NCI-H1105 treated with DMSO at 0.1 percent for 48 hours (cell line): ENCODE measurements at regions not wholly inside any gene's neighbourhood (a gene's known extent, or its start where the extent isn't known, plus 50 kb on each side); places are given as distances from the start of the nearest gene placed in this dataset.
A peak's percentile ranks its signal among the peaks of the same experiment; 100 is the strongest.
"Not testable (repeated sequence)": the region's sequence is repeated elsewhere in the genome, so short reads cannot be mapped to it uniquely, and the experiment has no call there.

Source experiments
- DNase-seq: peaks from one replicate; lab custom pipeline; 2025; lab: John Stamatoyannopoulos, UW

DNA sequence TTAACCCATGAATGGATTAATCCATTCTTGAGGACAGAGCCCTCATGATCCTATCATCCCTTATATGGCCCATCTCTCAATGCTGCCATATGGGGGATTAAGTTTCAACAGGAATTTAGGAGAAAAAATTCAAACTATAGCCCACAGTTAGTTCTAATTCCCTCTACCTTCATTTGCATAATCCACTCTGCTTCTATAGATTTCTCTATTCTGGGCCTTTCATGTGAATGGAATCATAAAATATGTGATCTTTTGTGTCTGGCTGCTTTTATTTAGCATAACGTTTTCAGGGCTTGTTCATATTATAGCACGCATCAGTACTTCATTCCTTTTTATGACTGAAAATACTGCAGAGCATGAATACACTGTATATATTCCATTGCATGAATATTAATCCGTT lies 55.4 kb downstream of the CTSL start:
- no peak for DNase-seq

DNA sequence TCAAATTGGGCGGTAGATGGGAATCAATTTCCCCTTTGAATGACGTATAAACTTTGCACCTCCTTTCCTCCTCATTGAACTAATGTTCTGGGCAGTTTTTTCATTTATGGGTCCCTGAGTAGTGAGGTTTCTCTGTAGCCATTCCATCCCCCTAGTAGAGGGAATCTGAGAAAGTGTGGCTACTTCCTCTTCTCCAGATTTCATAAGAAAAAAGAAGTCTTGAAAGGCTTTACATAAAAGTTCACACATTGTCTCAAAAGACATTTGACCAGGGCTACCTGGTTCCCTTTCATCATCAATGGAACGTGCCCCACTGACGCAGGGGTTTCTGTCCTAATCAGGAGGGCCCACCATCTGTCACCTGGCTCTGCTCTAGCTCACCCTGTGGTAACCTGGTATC lies 57.3 kb downstream of the CTSL start:
- no peak for DNase-seq

DNA sequence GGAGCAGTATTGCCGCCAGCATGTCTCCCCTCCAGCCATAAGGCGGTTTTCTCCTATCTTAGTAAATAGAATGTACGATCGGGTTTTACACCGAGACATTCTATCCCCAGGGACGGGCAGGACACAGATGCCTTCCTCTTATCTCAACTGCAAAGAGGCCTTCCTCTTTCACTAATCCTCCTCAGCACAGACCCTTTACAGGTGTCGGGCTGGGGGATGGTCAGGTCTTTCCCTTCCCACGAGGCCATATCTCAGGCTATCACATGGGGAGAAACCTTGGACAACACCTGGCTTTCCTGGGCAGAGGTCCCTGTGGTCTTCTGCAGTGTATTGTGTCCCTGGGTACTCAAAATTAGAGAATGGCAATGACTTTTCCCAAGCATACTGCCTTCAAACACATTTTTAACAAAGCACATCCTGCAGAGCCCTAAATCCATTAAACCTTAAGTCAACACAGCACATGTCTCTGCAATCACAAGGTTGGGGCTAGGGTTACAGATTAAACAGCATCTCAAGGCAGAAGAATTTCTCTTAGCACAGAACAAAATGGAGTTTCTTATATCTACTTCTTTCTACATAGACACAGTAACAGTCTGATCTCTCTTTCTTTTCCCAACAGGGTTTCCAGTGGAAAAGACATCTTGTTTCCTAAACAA lies 59.5 kb downstream of the CTSL start:
- not testable (repeated sequence) for DNase-seq

DNA sequence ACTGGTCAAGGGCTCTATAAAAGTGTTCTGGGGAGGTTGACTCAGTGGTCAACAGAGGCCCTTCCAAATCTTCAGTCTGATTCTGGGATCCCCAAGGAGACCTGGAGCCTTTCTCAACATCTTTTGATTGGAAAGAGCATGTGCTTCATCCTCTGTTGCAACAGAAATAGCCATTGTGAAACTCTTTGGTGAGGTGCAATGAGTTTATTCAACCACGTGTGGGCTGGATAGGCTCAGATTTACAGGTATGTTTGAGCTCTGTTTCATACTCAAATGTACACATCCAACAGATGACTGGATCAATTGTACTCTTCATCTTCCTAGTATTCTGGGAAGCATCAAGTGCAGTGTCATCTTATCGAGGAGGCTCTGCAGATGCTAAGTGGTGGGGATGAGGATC lies 60.5 kb downstream of the CTSL start:
- no peak for DNase-seq

DNA sequence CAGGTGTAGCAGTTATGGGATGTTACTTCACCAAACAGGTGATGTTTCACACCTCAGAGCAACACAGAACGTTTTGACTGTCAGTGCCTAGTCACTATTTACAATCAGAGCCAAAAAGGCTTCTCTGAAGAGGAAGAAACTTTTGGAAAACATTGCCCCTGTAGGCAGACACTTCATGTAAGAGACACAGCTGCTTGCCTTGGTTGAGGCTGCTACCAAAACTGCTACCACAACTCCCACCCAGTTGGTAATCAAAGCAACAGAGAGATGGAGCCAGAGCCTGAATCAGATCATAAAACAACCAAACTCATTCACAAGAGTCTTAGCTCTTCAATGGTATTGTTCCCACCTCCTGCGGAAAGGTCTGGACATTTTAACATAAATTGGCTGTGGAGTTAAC lies 61.0 kb downstream of the CTSL start:
- DNase-seq: no peak

DNA sequence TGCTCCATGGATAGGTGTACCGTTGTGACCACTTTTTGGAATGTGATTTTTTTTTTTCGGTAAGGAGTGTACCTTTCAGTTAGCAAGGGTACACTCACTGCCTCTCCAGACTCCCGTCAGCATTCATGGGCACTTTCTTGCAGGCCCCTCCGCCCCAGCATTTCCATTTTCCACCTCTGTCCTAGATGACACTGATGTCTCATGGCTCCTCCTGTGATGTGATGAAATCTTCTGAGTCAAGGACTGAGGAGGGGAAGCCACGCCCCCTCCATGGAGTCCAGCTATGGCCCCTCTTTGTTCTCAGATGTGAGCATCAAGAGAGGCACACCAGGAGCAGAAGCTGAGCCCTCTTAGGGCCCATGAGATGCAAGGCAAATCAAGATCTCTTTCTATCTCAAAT lies 61.8 kb downstream of the CTSL start:
- no peak for DNase-seq

DNA sequence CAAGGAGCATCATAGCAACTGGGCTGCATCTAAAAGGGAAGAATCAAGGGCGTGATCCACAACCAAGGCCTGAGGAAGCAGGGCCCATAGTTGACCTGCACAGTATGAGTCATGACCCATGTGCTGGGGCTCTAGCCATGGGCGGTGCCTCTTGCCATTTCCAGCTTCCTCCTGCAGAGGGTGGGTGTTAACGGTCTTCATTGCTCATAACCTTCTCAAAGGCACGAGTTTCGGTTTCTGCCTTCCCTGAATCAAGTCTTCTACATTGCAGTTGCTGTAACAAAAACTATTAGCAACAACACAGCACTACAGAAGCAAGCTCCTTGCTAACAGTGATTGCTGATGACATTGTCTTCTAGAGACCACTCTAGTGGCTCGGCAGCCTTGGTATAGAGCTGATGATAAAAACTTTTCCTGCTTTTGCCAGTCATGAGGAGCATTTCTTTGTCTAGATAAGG lies 66.9 kb downstream of the CTSL start:
- DNase-seq: no peak

DNA sequence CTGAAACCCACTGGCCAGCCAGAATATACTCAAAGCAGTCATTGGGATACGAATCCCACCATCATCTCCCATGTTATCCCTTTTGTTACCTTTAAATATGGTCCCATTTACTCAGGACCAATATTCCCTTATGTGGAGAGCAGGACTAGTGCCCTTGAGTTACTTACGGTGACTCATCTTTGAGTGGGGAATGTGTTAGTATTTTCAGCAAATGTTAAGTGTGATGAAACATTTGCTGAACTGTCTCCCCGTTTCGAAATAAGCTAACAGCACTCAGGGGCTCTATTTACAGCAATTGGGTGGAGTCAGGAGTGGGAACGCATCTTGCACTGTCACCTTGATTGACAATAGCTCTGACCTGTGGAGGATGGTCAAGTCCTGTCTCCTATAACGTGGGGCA lies 67.4 kb downstream of the CTSL start:
- DNase-seq: no peak

DNA sequence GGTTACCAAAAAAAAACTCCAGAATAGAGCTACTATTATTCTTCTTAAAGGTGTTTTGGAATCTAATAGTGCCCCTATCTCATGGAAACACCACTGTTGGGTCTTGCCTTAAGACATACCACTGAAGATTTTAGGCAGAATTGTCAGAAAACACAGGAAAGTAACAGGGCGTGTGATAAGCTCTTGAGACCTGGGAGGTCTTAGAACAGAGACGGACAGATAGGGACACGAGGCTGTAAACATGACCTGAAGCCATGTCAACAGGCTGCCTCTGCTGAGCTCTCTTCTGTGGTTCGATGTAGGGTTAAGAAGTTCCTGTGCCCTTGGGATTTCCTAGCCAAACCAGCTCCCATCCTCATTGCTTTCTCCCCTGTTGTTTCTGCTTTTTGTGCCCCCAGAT lies 69.3 kb downstream of the CTSL start:
- no peak for DNase-seq

DNA sequence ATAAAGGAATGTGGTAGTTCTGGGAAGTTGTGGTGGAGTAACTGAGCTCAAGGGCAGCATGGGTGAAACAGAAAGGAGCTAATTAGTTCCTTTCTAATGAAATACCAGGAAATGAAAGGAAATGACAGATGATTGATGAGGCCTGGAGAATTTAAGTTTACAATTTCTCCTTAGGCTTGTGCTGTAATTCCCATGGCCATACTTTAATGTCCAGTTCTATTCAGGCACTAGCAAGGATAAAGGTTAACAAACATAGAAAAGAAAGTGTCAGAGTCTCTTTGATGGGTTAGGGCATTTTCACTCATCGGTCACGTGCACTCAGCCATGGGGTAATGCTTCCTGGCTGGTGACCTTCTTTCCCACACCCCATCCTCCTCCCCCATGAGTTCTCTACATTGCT lies 70.3 kb downstream of the CTSL start:
- DNase-seq: no peak

DNA sequence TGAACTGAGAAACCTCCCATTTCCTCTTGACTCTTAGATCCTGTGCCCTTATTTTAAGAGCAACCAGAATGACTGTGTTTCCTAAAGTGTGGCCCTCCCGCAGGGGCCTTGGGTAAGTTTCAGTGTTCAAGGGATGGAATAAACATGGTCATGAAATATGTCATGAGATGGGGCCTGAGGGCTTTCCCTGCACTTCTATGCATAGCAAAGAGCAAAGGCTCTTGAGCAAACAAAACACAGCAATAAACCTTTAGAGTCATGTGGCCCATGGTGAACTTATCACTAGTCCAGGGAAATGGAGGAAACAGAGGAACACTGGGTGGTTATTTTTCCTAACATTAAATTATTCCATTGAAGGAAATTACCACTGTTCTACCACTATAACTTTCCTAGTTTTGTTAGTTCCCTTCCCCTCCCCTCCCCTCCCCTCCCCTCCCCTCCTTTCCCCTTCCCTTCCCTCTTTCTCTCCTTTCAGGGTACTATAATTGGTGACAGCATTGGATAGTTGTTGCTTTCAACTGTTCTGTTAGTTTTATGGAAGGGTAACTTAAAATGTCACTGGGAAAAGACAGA lies 72.4 kb downstream of the CTSL start:
- DNase-seq: no peak

DNA sequence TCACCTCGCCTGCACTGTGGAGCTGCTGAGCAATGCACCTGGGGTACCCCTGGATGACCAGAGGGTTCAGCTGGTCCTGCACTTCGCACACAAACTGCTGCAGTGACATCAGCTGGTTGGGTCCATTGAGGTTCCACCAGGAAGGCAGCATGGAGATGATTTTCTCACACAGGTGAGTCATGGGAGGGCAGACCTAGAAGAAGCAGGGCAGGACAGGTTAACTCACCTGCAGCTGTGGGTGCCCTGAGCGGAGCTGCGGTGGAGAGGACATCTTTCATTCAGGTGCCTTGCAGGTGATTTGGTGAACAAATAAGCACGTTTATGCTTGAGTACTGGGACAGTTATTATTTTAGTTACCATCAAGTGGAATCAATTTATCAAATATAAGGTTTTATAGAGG lies 73.6 kb downstream of the CTSL start:
- no peak for DNase-seq

DNA sequence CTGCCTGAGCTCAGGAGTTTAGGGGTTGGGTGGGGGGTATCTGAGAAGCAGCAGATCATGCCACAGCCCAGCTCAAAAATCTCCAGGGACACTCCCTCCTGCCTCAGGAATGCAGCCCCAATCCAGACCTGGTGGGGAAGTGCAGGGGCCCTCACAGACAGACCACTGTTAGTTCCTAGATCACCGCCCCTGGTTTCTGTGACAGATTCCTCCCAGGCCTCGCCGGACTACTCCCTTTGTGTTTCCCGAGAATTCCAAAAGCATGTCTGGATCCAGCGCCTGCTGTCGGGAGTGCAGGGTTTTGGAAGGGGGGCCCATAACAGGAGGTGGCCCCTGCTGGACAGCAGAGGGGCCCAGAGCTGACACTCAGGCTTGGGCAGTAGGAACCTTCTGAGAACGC lies 74.5 kb downstream of the CTSL start:
- no peak for DNase-seq

DNA sequence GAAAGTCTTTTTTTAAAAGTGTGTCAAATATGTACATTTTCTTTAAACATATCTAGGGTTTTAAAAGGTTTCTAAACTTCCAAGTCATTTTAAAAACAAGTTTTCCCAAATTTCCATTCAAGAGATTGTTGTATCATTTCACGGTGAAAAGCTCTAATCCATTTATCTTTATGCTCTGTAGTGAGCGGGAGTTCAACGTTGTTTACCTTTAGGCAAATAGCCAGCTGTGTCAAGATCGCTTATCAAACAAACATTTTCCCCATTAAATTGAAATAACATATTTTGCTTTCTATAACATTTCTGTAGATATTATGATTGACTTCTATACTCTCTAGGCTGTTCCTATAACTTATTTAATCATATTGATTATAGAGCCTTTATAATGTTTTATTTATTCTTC lies 75.1 kb downstream of the CTSL start:
- peak; percentile 4 for DNase-seq

DNA sequence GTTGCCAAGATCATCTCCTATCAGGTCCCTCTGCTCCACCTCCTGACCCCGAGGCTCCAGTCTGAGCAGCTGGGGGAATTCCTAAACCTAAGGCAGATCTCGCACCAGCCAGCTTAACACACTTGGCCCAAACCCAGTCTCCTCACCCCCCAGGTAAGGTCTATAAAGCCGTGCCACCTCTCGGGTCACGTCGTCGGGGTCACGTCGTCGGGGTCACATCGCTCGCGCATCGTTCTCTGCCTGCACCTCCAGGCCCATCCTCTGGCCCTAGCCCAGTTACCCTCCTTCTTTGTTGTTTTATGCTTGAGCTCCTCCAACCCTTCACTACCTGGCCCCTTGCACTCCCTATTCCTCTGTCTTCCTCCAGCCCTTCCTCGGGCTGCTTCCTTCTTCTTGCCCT lies 77.2 kb downstream of the CTSL start:
- no peak for DNase-seq

DNA sequence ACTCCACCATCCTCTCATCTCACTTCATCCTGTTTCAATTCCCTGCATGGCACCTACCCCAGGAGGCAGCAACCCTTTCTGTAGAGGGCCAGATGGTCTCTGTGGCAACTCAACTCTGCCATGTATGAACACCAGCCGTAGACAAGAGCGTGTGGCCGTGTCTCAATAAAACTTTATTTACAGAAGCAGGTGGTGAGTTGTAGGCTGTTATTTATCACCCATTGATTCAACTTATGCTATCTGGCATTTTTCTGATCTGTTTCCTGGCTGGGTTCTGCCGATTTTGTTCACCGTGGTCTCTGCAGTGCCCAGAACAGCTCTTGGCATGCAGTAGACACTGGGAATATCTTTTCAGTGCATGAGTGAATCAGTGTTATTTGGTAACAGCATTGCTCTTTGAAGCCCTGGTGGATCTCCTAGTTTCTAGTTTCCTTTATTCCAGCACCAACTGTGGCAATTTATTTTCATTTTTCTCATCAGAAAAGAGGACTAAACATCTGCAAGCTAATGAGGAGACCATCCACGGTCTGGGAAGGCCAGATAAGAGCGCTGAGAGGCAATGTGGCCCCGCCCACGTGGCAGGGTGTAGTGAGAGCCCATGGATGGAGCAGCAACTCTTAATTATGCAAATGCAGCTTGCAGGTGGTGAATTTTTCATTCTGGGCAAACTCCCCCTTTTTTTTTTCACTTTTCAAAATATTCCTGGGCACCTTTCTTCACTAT lies 77.9 kb downstream of the CTSL start:
- no peak for DNase-seq

DNA sequence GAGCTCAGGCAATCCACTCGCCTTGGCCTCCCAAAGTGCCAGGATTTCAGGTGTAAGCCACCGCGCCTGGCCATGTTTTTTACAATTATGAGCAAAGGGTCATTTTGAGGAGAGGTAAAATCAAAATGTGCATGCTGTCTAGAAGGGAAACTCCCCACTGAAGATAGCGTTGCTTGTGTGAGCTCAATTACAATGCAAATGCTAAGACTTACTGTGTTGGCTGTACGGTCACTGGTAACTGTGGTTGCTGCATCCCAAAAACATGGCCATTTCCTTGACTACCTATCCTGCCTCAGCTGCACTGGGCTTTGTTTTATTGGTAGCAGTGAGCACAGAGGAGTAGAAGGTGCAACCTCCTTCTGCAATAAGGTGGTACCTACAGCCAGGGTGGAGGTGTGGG lies 77.4 kb upstream of the SPATA31E1 start:
- DNase-seq: no peak

DNA sequence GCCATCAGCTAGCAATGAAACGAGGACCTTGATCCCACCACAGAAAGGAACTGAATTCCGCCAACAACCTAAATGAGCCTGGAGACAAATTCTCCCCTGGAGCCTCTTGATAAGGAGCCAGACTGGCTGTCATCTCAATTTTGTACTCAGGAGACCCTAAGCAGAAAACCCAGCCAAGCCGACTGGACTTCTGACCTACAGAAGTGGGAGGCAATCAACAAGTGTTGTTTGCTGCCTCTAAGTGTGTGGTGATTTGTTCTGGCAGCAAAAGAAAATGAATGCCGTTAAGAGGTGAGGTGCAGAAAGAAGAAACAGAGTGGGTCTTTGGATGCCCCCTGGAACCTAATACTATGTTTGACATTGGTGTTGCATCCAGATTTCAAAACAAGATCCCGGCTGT lies 72.7 kb upstream of the SPATA31E1 start:
- no peak for DNase-seq

DNA sequence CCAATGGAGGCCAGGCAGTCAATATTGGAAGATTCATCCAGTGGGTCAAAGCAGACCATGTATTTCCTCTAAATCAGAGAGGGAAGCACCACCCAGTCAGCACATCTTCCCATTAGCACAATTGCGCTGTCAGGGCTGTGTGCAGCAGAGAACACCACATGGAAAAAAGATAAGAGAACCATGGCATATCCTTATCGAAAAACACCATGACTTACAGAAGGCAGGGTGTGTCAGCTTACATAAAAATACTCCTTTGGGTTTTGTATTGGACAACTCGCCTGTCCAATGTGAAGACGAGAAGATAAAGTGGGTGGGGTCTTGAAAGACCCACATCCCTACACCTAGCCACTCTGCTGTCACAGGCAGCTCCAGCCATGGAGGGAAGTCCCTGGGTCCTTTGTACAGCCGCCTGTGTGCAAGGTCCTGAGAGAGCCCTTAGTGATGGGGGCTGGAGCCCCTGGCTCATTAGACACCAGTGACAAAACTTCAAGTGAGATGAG lies 71.9 kb upstream of the SPATA31E1 start:
- no peak for DNase-seq

DNA sequence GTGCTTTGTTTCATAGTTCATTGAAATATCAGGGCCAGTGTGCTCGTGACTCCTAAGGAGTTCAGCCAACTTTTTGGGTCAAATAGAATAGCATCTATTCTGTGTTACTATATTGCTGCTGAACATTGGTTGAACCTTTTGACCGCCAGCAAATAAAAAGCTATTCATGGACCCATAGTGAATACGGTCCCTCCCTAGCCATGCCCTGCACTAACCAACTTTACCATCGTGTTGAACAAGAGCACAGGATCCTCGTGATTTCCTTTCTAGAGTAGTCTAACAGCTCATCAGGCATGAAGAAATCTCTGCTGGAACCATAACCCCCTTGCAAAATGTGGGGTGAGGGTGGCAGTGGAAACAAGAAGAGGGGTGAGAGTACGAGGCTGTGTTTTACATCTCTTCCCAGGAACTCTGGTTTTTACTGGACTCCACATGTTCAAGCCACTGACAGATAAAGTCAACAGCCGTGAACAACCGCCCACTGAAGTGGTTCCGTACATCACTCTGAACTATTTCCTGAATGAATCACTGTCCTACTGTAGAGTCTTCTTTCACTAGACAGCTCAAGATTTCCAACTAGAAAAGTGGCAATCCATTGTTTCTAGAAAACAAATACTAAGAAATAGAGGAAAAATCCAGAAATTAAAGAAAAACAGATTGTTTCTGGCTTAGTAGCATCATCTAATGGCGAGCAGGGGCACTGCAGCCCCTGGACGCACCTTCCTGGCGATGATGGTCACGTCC lies 70.1 kb upstream of the SPATA31E1 start:
- DNase-seq: no peak

DNA sequence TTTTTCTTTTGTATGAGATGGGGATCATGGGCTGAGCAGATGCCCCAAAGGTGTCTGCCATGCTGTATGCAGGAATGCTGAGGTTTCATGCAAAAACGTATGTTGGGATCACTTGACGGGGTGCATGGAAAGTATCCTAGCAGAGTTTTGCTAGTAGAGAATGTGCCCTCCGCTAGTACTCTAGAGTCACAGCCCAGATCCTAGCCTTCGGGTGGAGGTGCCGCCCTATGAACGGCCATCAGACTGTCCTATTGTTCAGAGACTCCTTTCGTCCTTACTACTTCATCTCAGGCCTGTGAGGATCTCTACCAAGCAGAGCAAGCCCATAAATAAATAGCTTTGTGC lies 69.6 kb upstream of the SPATA31E1 start:
- DNase-seq: no peak

DNA sequence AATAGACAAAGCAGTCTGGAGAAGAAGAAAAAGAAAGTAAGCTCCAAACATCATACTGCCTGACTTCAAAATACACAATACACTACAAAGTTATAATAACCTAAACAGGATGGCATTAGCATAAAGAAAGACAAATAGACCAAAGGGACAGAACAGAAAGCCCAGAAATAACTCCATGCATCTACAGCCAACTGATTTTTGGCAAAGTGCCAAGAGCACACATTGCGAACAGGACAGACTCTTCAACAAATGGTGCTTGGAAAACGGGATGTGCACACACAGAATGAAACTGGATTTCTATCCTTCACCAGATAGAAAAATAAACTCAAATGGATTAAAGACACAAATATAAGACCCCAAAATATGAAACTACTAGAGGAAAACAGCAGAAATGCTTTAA lies 66.6 kb upstream of the SPATA31E1 start:
- DNase-seq: peak; percentile 51

DNA sequence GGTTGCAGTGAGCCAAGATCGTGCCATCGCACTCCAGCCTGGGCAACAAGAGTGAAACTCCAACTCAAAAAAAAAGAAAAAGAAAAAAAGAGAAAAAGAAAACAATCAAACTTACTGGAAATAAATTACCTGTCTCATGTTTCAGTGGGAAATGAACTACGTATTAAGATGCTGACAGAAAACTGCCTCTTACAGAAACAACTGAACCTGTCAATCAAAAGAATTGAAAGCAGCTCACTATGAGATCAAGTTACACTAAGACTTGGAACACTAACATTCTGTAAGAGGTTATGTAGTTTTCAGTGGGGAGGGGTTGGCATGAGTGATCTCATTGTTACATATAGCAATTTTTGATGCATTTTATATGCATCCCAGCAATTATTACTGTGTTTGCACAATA lies 64.4 kb upstream of the SPATA31E1 start:
- DNase-seq: peak; percentile 51
